K562 (cell line): ENCODE measurements at regions not wholly inside any gene's neighbourhood (a gene's known extent, or its start where the extent isn't known, plus 50 kb on each side); places are given as distances from the start of the nearest gene placed in this dataset.

Experiments used
- ARID2 ChIP-seq: fragments of 450-650 bp; IDR thresholded peaks from 2 replicates; pipeline ENCODE4 v1.6.1; 2017; ENCODE audit warnings: antibody characterized with exemption, mild to moderate bottlenecking
- ATF6 ChIP-seq: sonication (generic); formaldehyde crosslinking; IDR thresholded peaks from 2 replicates; pipeline ENCODE4 v1.4.0; 2020; ENCODE audit warnings: mild to moderate bottlenecking, missing genetic modification reagents
- CHD1 ChIP-seq: fragments of 200-600 bp; sonication (generic); IDR thresholded peaks from one replicate; pipeline ENCODE4 v1.6.1; 2012; ENCODE audit warnings: mild to moderate bottlenecking, moderate library complexity, low read length, inconsistent platforms
- CREB1 ChIP-seq, 2 experiments: sonication (generic) in 1 of 2; formaldehyde crosslinking in 1 of 2; IDR thresholded peaks; 2 replicates each; pipeline versions ENCODE4 v1.6.1 to v1.8.0; 2012 to 2022; ENCODE audit warnings: inconsistent platforms in 1 of 2, mild to moderate bottlenecking in 1 of 2, missing genetic modification reagents in 1 of 2, moderate library complexity in 1 of 2
- E2F4 ChIP-seq: sonication (generic); formaldehyde crosslinking; IDR thresholded peaks from 2 replicates; pipeline ENCODE4 v1.8.0; 2022; ENCODE audit warnings: mild to moderate bottlenecking, low read depth, missing genetic modification reagents
- MTA3 ChIP-seq: fragments of 450-650 bp; formaldehyde crosslinking; IDR thresholded peaks from 2 replicates; pipeline ENCODE4 v1.6.1; 2017; ENCODE audit warnings: mild to moderate bottlenecking, borderline replicate concordance
- MTF1 ChIP-seq: fragments of 250-450 bp; sonication (Bioruptor Pico); IDR thresholded peaks from 2 replicates; pipeline ENCODE4 v1.9.0; 2021; ENCODE audit warnings: moderate library complexity, mild to moderate bottlenecking, inconsistent platforms, borderline replicate concordance
- TF ChIP-seq, protein P1 (sequence below): conservative IDR thresholded peaks from 2 replicates; pipeline ENCODE4 v1.6.1; 2011; ENCODE audit warnings: low read depth, mild to moderate bottlenecking, low read length; ENCODE audit not compliant: control insufficient read depth

DNA sequence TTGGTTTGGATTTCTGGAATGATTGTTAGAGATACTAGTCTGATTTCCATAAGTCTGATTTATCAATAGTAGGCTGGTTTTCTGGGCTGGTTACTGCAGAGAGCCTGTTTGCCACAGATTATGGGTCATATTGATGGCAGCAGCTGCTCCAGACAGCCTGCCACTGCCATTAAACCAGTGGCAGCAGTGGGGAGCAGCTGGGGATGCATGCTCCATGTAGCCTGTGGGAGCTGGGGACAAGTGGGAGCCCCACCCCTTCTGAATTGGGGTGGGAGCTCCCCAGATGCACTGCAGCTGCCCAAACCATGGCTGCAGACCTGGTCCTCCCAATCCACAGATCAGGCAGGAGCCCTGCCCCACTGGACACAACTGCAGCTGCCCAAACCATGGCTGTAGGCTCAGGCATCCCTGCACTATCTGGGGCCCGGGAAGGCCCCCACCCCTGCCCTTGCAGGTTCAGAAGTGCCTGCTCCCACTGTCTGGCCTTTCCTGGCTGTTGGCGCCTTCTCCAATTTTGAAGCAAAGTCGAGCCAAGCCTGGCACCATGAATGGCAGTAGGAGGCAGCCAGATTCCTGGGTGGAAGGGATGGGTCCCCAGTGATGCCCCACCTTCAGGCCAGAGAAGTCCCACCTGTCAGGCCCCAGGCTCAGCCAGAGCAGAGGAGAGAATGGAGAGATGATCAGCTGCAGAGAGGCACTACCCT lies 402.9 kb upstream of the TYRP1 start:
- no peak for TF ChIP-seq MTA3
- TF ChIP-seq ATF6, result no peak
- no peak for TF ChIP-seq MTF1 (CRISPR knock-in tag)
- TF ChIP-seq CREB1 (IDR thresholded peaks at IDR 0.05), result no peak
- TF ChIP-seq CREB1 (CRISPR knock-in tag; IDR thresholded peaks at IDR 0.05), result no peak
- no peak for TF ChIP-seq E2F4 (CRISPR knock-in tag)
- no peak for TF ChIP-seq ARID2
- TF ChIP-seq, protein P1, sequence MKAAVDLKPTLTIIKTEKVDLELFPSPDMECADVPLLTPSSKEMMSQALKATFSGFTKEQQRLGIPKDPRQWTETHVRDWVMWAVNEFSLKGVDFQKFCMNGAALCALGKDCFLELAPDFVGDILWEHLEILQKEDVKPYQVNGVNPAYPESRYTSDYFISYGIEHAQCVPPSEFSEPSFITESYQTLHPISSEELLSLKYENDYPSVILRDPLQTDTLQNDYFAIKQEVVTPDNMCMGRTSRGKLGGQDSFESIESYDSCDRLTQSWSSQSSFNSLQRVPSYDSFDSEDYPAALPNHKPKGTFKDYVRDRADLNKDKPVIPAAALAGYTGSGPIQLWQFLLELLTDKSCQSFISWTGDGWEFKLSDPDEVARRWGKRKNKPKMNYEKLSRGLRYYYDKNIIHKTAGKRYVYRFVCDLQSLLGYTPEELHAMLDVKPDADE, result no peak
- TF ChIP-seq CHD1, result no peak
